Keratinocyte (primary cell): ENCODE measurements at regions not wholly inside any gene's neighbourhood (a gene's known extent, or its start where the extent isn't known, plus 50 kb on each side); places are given as distances from the start of the nearest gene placed in this dataset.

Source experiments
- DNase-seq: peaks from one replicate; pipeline ENCODE4 v3.0.0-alpha.2; 2011; ENCODE audit warnings: low read depth, missing footprints, low spot score
- FAIRE-seq: peaks from 2 replicates; lab custom pipeline; 2011; peaks lifted over from hg19 to GRCh38; lab: Jason Lieb, UNC
- H2AFZ ChIP-seq: 2 replicates; pipeline ENCODE4 v1.6.0; 2012; ENCODE audit warnings: low read length, control low read depth, inconsistent platforms; ENCODE audit not compliant: control insufficient read depth
- H3K27ac ChIP-seq: 2 replicates; pipeline ENCODE4 v1.5.1; 2011; ENCODE audit warnings: low read length; ENCODE audit not compliant: control insufficient read depth, insufficient read depth
- H3K27me3 ChIP-seq: 3 replicates; pipeline ENCODE4 v1.6.0; 2011; ENCODE audit warnings: low read length; ENCODE audit not compliant: control insufficient read depth, insufficient read depth; ENCODE audit errors: extremely low read depth
- H3K36me3 ChIP-seq, 2 experiments: 2 replicates in 1 of 2; 3 replicates in 1 of 2; pipeline ENCODE4 v1.5.1; 2011; ENCODE audit warnings: low read length in 2 of 2, mild to moderate bottlenecking in 1 of 2; ENCODE audit not compliant: control insufficient read depth in 2 of 2, insufficient read depth in 2 of 2; ENCODE audit errors: extremely low read depth in 1 of 2
- H3K4me1 ChIP-seq: 3 replicates; pipeline ENCODE4 v1.5.1; 2011; ENCODE audit warnings: low read length; ENCODE audit not compliant: control insufficient read depth, insufficient read depth; ENCODE audit errors: extremely low read depth
- H3K4me2 ChIP-seq: 3 replicates; pipeline ENCODE4 v1.6.0; 2011; ENCODE audit warnings: low read depth, low read length; ENCODE audit not compliant: control insufficient read depth, insufficient read depth; ENCODE audit errors: extremely low read depth
- H3K4me3 ChIP-seq, 3 experiments: fragments of 200-600 bp in 1 of 3; sonication (generic) in 1 of 3; 2 replicates in 2 of 3; 3 replicates in 1 of 3; pipeline ENCODE4 v1.5.1; 2011 to 2016; ENCODE audit warnings: low read length in 3 of 3, mild to moderate bottlenecking in 3 of 3, control low read depth in 2 of 3, inconsistent platforms in 1 of 3, low read depth in 1 of 3, mixed read lengths in 1 of 3, mixed run types in 1 of 3, moderate library complexity in 1 of 3; ENCODE audit not compliant: control insufficient read depth in 2 of 3, insufficient read depth in 2 of 3; ENCODE audit errors: extremely low read depth in 1 of 3
- H3K79me2 ChIP-seq: 2 replicates; pipeline ENCODE4 v1.6.0; 2012; ENCODE audit warnings: low read length; ENCODE audit not compliant: control insufficient read depth, insufficient read depth
- H3K9ac ChIP-seq: 3 replicates; pipeline ENCODE4 v1.6.0; 2011; ENCODE audit warnings: low read length; ENCODE audit not compliant: control insufficient read depth, insufficient read depth; ENCODE audit errors: extremely low read depth
- H3K9me1 ChIP-seq: 3 replicates; pipeline ENCODE4 v1.6.0; 2011; ENCODE audit warnings: low read length; ENCODE audit not compliant: control insufficient read depth, insufficient read depth; ENCODE audit errors: extremely low read depth
- H3K9me3 ChIP-seq: 2 replicates; pipeline ENCODE4 v1.5.1; 2012; ENCODE audit warnings: low read depth, low read length; ENCODE audit not compliant: control insufficient read depth
- H4K20me1 ChIP-seq: 3 replicates; pipeline ENCODE4 v1.6.0; 2011; ENCODE audit warnings: low read length; ENCODE audit not compliant: control insufficient read depth, insufficient read depth; ENCODE audit errors: extremely low read depth
- EZH2 ChIP-seq: IDR thresholded peaks from one replicate; pipeline ENCODE4 v1.6.1; 2012; ENCODE audit warnings: inconsistent platforms, mild to moderate bottlenecking, low read length, moderate library complexity
- dilution Hi-C: fragments of 300-500 bp; cut with MboI; formaldehyde crosslinking; loops from one replicate; pipeline ENCODE4 v1.7.0; 2020; ENCODE audit warnings: low sequenced_read_pairs; ENCODE audit not compliant: extremely low pct_ligation_motif_present
- TF ChIP-seq, protein P1 (sequence below), 3 experiments: IDR thresholded peaks in 1 of 3; conservative IDR thresholded peaks in 1 of 3; optimal IDR thresholded peaks in 1 of 3; 2 replicates in 2 of 3; 3 replicates in 1 of 3; pipeline versions ENCODE3 to v1.5.1; 2011; ENCODE audit warnings: low read length in 3 of 3, mild to moderate bottlenecking in 3 of 3, moderate library complexity in 2 of 3, control low read depth in 1 of 3, inconsistent platforms in 1 of 3; ENCODE audit not compliant: insufficient read depth in 2 of 3; ENCODE audit errors: extremely low read depth in 1 of 3

DNA sequence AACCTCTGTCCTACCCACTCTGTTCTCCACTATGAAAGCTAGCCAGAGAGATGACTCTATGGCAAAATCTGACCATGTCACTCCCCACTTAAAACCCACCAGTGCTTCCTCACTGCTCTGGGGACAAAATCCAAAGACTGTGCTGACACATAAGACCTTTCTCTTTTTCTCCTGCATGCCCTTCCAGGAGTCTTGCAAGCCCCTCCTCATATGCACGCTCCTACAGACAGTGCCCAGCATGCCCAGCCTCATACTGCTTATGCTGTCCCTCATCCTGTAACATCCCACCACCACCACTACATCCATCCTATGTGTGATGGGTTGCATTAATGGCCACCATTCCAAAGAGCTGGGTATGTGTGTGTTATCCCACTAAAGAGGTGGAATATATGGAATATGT, 118.3 kb downstream of the BUD13 start:
- Histone ChIP-seq H2AFZ (no peak overlapping the region), H3K9ac (no peak overlapping the region), H3K4me2 (no peak overlapping the region), H3K79me2 (no peaks in the 10 kb centered on the region), H3K27ac (no peak overlapping the region), H3K9me3 (no peaks in the 10 kb centered on the region), H3K4me1 (no peaks in the 10 kb centered on the region), H3K36me3 (no peaks in the 10 kb centered on the region), H3K9me1 (no peaks in the 10 kb centered on the region), H3K4me3 (no peak overlapping the region), H4K20me1 (no peaks in the 10 kb centered on the region), H3K27me3 (no peaks in the 10 kb centered on the region)
- TF ChIP-seq, protein P1, sequence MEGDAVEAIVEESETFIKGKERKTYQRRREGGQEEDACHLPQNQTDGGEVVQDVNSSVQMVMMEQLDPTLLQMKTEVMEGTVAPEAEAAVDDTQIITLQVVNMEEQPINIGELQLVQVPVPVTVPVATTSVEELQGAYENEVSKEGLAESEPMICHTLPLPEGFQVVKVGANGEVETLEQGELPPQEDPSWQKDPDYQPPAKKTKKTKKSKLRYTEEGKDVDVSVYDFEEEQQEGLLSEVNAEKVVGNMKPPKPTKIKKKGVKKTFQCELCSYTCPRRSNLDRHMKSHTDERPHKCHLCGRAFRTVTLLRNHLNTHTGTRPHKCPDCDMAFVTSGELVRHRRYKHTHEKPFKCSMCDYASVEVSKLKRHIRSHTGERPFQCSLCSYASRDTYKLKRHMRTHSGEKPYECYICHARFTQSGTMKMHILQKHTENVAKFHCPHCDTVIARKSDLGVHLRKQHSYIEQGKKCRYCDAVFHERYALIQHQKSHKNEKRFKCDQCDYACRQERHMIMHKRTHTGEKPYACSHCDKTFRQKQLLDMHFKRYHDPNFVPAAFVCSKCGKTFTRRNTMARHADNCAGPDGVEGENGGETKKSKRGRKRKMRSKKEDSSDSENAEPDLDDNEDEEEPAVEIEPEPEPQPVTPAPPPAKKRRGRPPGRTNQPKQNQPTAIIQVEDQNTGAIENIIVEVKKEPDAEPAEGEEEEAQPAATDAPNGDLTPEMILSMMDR (optimal IDR thresholded peaks at IDR 0.05 in 1 of 3, IDR thresholded peaks at IDR 0.05 in 1 of 3, conservative IDR thresholded peaks at IDR 0.05 in 1 of 3; ENCODE audit: extremely low read depth in 1 of 3, insufficient read depth in 2 of 3, low read length in 3 of 3), result no peak
- TF ChIP-seq EZH2, result no peak
- no peak for DNase-seq
- no peak for FAIRE-seq
- dilution Hi-C loops, result no loop called here

DNA sequence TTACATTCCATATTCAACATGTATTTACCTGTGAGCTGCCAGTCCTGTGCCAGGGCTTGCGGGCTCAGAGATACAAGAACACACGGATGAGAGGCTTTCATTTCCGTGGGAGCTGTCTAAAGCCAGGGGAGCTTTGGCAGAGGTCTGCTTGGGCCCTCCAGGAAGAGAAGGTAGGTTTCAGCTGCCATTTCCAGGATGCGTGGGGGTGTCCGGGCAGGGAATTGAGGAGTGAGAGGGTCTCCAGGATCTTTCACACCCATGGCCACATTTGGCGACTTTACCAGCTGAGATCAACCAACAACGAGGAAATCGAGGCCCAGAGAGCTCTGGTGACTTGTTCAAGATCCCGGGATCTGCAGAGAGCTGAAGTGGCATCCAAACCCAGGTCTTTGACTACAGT, 119.6 kb downstream of the BUD13 start:
- Histone ChIP-seq H3K4me3 (no peak overlapping the region), H3K4me1 (no peaks in the 10 kb centered on the region), H3K9me3 (no peaks in the 10 kb centered on the region), H3K9me1 (no peaks in the 10 kb centered on the region), H3K79me2 (no peaks in the 10 kb centered on the region), H3K27me3 (no peaks in the 10 kb centered on the region), H3K9ac (no peak overlapping the region), H2AFZ (peak overlapping the region; percentile 11), H3K4me2 (no peak overlapping the region), H3K36me3 (no peaks in the 10 kb centered on the region), H3K27ac (no peak overlapping the region), H4K20me1 (no peaks in the 10 kb centered on the region)
- dilution Hi-C loops, result no loop called here
- DNase-seq (no peak), FAIRE-seq (no peak)
- TF ChIP-seq EZH2, result no peak
- TF ChIP-seq, protein P1 (optimal IDR thresholded peaks at IDR 0.05 in 1 of 3, IDR thresholded peaks at IDR 0.05 in 1 of 3, conservative IDR thresholded peaks at IDR 0.05 in 1 of 3; ENCODE audit: extremely low read depth in 1 of 3, insufficient read depth in 2 of 3, low read length in 3 of 3), result no peak
